HCT116 (cell line): ENCODE measurements at regions not wholly inside any gene's neighbourhood (a gene's known extent, or its start where the extent isn't known, plus 50 kb on each side); places are given as distances from the start of the nearest gene placed in this dataset.

Experiments
- ATAC-seq: fragments of 200-7000 bp; cut with Tn5 transposase; 2 replicates; pipeline ENCODE4 v1.9.1; 2020; ENCODE audit warnings: mild to moderate bottlenecking, moderate library complexity
- BruUV-seq: library from RNA; stranded (reverse); fragments of 400-500 nt; replicated peaks from 2 replicates; lab custom pipeline; 2021; lab: Mats Ljungman, UMichigan
- CTCF ChIA-PET: fragments of 300-600 bp; sonication (Branson Sonifier 250); formaldehyde crosslinking; loops from one replicate; lab custom pipeline; 2021; ENCODE audit warnings: antibody characterized with exemption; lab: Charles Lee
- POLR2A ChIA-PET: fragments of 300-600, 350-600 bp; sonication (Branson Sonifier 250); formaldehyde crosslinking; loops from one replicate; lab custom pipeline; 2021; ENCODE audit warnings: antibody characterized with exemption; lab: Charles Lee
- RAD21 ChIA-PET, 2 experiments: fragments of 300-600 bp; sonication (Branson Sonifier 250); formaldehyde crosslinking; loops; one replicate each; lab custom pipeline; 2023; ENCODE audit warnings: low total read pairs in 2 of 2; ENCODE audit not compliant: uncharacterized antibody in 2 of 2, unreplicated experiment in 2 of 2, low non-redundant PET in 1 of 2; lab: Charles Lee
- DNase-seq: peaks from one replicate; pipeline ENCODE4 v3.0.0-alpha.2; 2010; ENCODE audit warnings: low read depth, low spot score
- H2AFZ ChIP-seq: fragments of 200-600 bp; shearing (Covaris generic), sonication (generic); 2 replicates; pipeline ENCODE4 v1.6.1; 2017; ENCODE audit warnings: low read depth, mixed run types, mixed read lengths, antibody characterized with exemption, low read length; ENCODE audit not compliant: poor library complexity, severe bottlenecking
- H3K27ac ChIP-seq: 2 replicates; pipeline ENCODE4 v1.5.1; 2012; ENCODE audit warnings: low read depth, low read length
- H3K27me3 ChIP-seq: fragments of 200-600 bp; sonication (generic); 2 replicates; pipeline ENCODE4 v1.6.1; 2016; ENCODE audit warnings: mixed run types, low read length, mixed read lengths; ENCODE audit not compliant: insufficient read depth
- H3K36me3 ChIP-seq, 2 experiments: fragments of 200-500 bp in 1 of 2; fragments of 200-600 bp in 1 of 2; sonication (Bioruptor generic) in 1 of 2; sonication (generic) in 1 of 2; 2 replicates each; pipeline versions ENCODE4 v1.5.1 to v1.6.1; 2014 to 2016; ENCODE audit warnings: low read length in 2 of 2, inconsistent platforms in 1 of 2, mixed read lengths in 1 of 2, mixed run types in 1 of 2; ENCODE audit not compliant: insufficient read depth in 2 of 2, control insufficient read depth in 1 of 2
- H3K4me1 ChIP-seq, 2 experiments: fragments of 200-600 bp in 1 of 2; sonication (generic) in 1 of 2; 2 replicates each; pipeline versions ENCODE4 v1.5.1 to v1.6.1; 2012 to 2017; ENCODE audit warnings: low read length in 2 of 2, inconsistent platforms in 1 of 2, mild to moderate bottlenecking in 1 of 2, mixed read lengths in 1 of 2, mixed run types in 1 of 2, moderate library complexity in 1 of 2; ENCODE audit not compliant: insufficient read depth in 2 of 2, control insufficient read depth in 1 of 2
- H3K4me2 ChIP-seq: fragments of 200-600 bp; sonication (generic); 2 replicates; pipeline ENCODE4 v1.6.1; 2017; ENCODE audit warnings: mixed run types, low read length, mixed read lengths
- H3K4me3 ChIP-seq, 2 experiments: fragments of 200-600 bp in 1 of 2; sonication (generic) in 1 of 2; replicated peaks in 1 of 2; 2 replicates each; pipeline ENCODE4 v1.5.1; 2011 to 2016; ENCODE audit warnings: low read length in 2 of 2, control low read depth in 1 of 2, low read depth in 1 of 2, mild to moderate bottlenecking in 1 of 2, mixed read lengths in 1 of 2, mixed run types in 1 of 2
- H3K79me2 ChIP-seq: fragments of 200-600 bp; sonication (generic); 2 replicates; pipeline ENCODE4 v1.6.1; 2017; ENCODE audit warnings: mild to moderate bottlenecking, mixed run types, low read length, moderate library complexity, mixed read lengths; ENCODE audit not compliant: insufficient read depth
- H3K9ac ChIP-seq: fragments of 200-600 bp; sonication (generic); 2 replicates; pipeline ENCODE4 v1.6.1; 2016; ENCODE audit warnings: low read length, mixed read lengths
- H3K9me2 ChIP-seq: fragments of 200-600 bp; sonication (generic), shearing (Covaris generic); 2 replicates; pipeline ENCODE4 v1.6.1; 2017; ENCODE audit warnings: mixed run types, mild to moderate bottlenecking, moderate library complexity; ENCODE audit not compliant: insufficient read depth
- H3K9me3 ChIP-seq, 2 experiments: fragments of 200-500 bp in 1 of 2; fragments of 200-600 bp in 1 of 2; sonication (Bioruptor generic) in 1 of 2; sonication (generic) in 1 of 2; 2 replicates each; pipeline ENCODE4 v1.6.1; 2014 to 2017; ENCODE audit warnings: low read length in 2 of 2, mixed read lengths in 2 of 2, inconsistent platforms in 1 of 2, low read depth in 1 of 2, mild to moderate bottlenecking in 1 of 2, mixed run types in 1 of 2, moderate library complexity in 1 of 2; ENCODE audit not compliant: control insufficient read depth in 1 of 2, insufficient read depth in 1 of 2
- H4K20me1 ChIP-seq: fragments of 200-600 bp; sonication (generic), shearing (Covaris generic); 2 replicates; pipeline ENCODE4 v1.6.1; 2017; ENCODE audit warnings: mixed run types, mild to moderate bottlenecking, moderate library complexity; ENCODE audit not compliant: insufficient read depth
- CBX3 ChIP-seq: IDR thresholded peaks from 2 replicates; pipeline ENCODE4 v1.6.1; 2012; ENCODE audit warnings: low read depth
- FOSL1 ChIP-seq: IDR thresholded peaks from 2 replicates; pipeline ENCODE4 v1.6.1; 2012; ENCODE audit warnings: low read depth
- MAX ChIP-seq: IDR thresholded peaks from 2 replicates; pipeline ENCODE4 v1.6.1; 2012
- POLR2AphosphoS5 ChIP-seq: IDR thresholded peaks from 2 replicates; pipeline ENCODE4 v1.6.1; 2011; ENCODE audit warnings: mild to moderate bottlenecking, low read depth, low read length, moderate library complexity
- RAD21 ChIP-seq: IDR thresholded peaks from 2 replicates; pipeline ENCODE4 v1.6.1; 2012; ENCODE audit warnings: low read depth, mild to moderate bottlenecking
- REST ChIP-seq: IDR thresholded peaks from 2 replicates; pipeline ENCODE4 v1.6.1; 2012; ENCODE audit warnings: low read depth
- SP1 ChIP-seq: IDR thresholded peaks from 2 replicates; pipeline ENCODE4 v1.6.1; 2012; ENCODE audit warnings: low read depth
- TCF7L2 ChIP-seq: IDR thresholded peaks from 2 replicates; pipeline ENCODE4 v1.7.0; 2011; ENCODE audit warnings: borderline replicate concordance, inconsistent platforms; ENCODE audit not compliant: insufficient read depth, insufficient read length; ENCODE audit errors: extremely low read depth
- YY1 ChIP-seq: IDR thresholded peaks from 2 replicates; pipeline ENCODE4 v1.6.1; 2011; ENCODE audit warnings: low read length, low read depth, moderate library complexity, mild to moderate bottlenecking; ENCODE audit not compliant: insufficient replicate concordance; ENCODE audit errors: extremely low read depth
- ZBTB33 ChIP-seq: IDR thresholded peaks from 2 replicates; pipeline ENCODE4 v1.6.1; 2011; ENCODE audit warnings: mild to moderate bottlenecking, low read length, moderate library complexity; ENCODE audit not compliant: insufficient replicate concordance; ENCODE audit errors: extremely low read depth
- intact Hi-C: fragments of 100-400 bp; cut with micrococcal nuclease; formaldehyde crosslinking; loops from 2 replicates; pipeline ENCODE4 v1.10.0; 2022

GRCh38 chr4:66842724-66843088 lies 702.6 kb downstream of the CENPC start:
- no peak overlapping the region for H3K4me3 ChIP-seq
- no peak overlapping the region for H2AFZ ChIP-seq
- intact Hi-C loops = no loop called here
- H3K9me2 ChIP-seq = no peaks in the 10 kb centered on the region
- H3K27ac ChIP-seq = no peak overlapping the region
- no TSS peak for BruUV-seq
- H3K4me1 ChIP-seq = no peaks in the 10 kb centered on the region
- ChIA-PET CTCF (no interaction called here), POLR2A (no interaction called here)
- ATAC-seq (no peak), DNase-seq (no peak)
- no peak overlapping the region for H3K9ac ChIP-seq
- H3K4me2 ChIP-seq = no peak overlapping the region
- no peaks in the 10 kb centered on the region for H4K20me1 ChIP-seq
- TF ChIP-seq TCF7L2 (no peak), YY1 (no peak), POLR2AphosphoS5 (no peak), CBX3 (no peak)
- TF ChIP-seq, all 23 proteins: peak for 0
- H3K9me3 ChIP-seq = peaks cover 0 to 31% of the 10 kb centered on the region in 2 experiments; a peak in 2 of 4 replicates
- no peaks in the 10 kb centered on the region for H3K79me2 ChIP-seq
- RAD21 ChIA-PET = no interaction called here
- H3K36me3 ChIP-seq = no peaks in the 10 kb centered on the region
- no peaks in the 10 kb centered on the region for H3K27me3 ChIP-seq

- no TSS peak for BruUV-seq
- Histone ChIP-seq H3K27me3 (no peaks in the 10 kb centered on the region), H2AFZ (no peak overlapping the region), H3K79me2 (no peaks in the 10 kb centered on the region), H3K36me3 (no peaks in the 10 kb centered on the region)
- DNase-seq (no peak), ATAC-seq (no peak)
- RAD21 ChIA-PET = no interaction called here
- no peak for TF ChIP-seq POLR2AphosphoS5
- TF ChIP-seq SP1 = no peak
- no peak for TF ChIP-seq RAD21
- no peak for TF ChIP-seq MAX
- no peak for TF ChIP-seq FOSL1
- TF ChIP-seq CBX3 = no peak
- no peak for TF ChIP-seq REST
- no peak for TF ChIP-seq ZBTB33
- TF ChIP-seq, all 23 proteins: peak for 0
- no peaks in the 10 kb centered on the region for H4K20me1 ChIP-seq
- H3K27ac ChIP-seq = no peak overlapping the region
- H3K4me2 ChIP-seq = no peak overlapping the region
- ChIA-PET CTCF (no interaction called here), POLR2A (no interaction called here)
- intact Hi-C loops = no loop called here
- H3K4me3 ChIP-seq = no peak overlapping the region
- no peak overlapping the region for H3K9ac ChIP-seq
- no peaks in the 10 kb centered on the region for H3K9me2 ChIP-seq
- no peaks in the 10 kb centered on the region for H3K4me1 ChIP-seq
- H3K9me3 ChIP-seq = peaks cover 0 to 26% of the 10 kb centered on the region in 2 experiments; a peak in 2 of 4 replicates
Observed at GRCh38 chr4:66842026-66842723, 703.1 kb downstream of the CENPC start.
